ENCODE measurements at regions not wholly inside any gene's neighbourhood (a gene's known extent, or its start where the extent isn't known, plus 50 kb on each side); places are given as distances from the start of the nearest gene placed in this dataset.

DNA sequence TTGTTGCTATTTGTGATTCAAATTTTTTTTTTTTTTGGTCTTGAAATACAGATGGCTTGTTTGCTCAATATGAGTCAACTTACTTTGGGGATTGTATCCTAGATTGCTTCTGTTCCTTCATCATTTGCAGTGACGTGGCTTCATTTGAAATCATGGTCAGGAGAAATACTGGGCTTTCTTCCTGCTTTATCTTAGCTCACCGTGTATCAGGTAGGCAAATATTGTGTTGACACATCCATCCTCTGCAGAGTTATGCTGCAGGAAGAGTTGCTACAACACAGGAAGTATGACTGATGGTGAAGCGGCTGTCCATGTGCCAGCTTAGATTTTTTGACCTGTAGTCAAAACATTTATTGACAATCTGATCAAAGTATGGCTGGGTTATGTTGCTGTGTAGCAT lies 232.2 kb downstream of the C4orf33 start:
- Histone ChIP-seq H3K4me3 (ENCODE audit: low read depth, low read length) (no peak overlapping the region), H3K36me3 (ENCODE audit: control insufficient read depth, insufficient read depth, low read length) (no peaks in the 10 kb centered on the region), H3K27me3 (ENCODE audit: control insufficient read depth, insufficient read depth, low read length) (no peaks in the 10 kb centered on the region)
- FAIRE-seq (no peak), DNase-seq (ENCODE audit: low read depth) (peak; percentile 99)
- TF ChIP-seq, protein P1, sequence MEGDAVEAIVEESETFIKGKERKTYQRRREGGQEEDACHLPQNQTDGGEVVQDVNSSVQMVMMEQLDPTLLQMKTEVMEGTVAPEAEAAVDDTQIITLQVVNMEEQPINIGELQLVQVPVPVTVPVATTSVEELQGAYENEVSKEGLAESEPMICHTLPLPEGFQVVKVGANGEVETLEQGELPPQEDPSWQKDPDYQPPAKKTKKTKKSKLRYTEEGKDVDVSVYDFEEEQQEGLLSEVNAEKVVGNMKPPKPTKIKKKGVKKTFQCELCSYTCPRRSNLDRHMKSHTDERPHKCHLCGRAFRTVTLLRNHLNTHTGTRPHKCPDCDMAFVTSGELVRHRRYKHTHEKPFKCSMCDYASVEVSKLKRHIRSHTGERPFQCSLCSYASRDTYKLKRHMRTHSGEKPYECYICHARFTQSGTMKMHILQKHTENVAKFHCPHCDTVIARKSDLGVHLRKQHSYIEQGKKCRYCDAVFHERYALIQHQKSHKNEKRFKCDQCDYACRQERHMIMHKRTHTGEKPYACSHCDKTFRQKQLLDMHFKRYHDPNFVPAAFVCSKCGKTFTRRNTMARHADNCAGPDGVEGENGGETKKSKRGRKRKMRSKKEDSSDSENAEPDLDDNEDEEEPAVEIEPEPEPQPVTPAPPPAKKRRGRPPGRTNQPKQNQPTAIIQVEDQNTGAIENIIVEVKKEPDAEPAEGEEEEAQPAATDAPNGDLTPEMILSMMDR (IDR thresholded peaks at IDR 0.05; ENCODE audit: insufficient read depth, low read length, severe bottlenecking) = no peak

DNA sequence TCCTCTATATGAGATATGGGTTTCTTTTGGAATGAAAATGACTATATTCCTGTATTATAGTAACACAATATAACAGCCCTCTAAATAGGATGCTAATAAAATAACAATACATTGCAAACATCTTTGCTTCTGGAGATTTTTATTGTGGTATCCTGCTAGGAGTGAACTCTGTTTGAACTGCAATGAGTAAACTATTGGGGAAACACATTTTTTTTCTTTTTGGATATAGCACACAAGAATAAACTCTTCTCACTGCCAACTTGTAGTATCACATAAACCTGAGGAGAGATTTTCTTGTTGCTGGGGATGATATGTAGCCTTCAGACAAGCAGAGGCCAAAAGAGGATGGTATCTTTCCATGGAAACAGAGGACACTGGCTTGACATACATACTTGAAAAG lies 238.2 kb downstream of the C4orf33 start:
- Histone ChIP-seq H3K36me3 (ENCODE audit: control insufficient read depth, insufficient read depth, low read length) (no peaks in the 10 kb centered on the region), H3K27me3 (ENCODE audit: control insufficient read depth, insufficient read depth, low read length) (no peaks in the 10 kb centered on the region), H3K4me3 (ENCODE audit: low read depth, low read length) (no peak overlapping the region)
- TF ChIP-seq, protein P1 (IDR thresholded peaks at IDR 0.05; ENCODE audit: insufficient read depth, low read length, severe bottlenecking) = no peak
- FAIRE-seq (no peak), DNase-seq (ENCODE audit: low read depth) (no peak)

DNA sequence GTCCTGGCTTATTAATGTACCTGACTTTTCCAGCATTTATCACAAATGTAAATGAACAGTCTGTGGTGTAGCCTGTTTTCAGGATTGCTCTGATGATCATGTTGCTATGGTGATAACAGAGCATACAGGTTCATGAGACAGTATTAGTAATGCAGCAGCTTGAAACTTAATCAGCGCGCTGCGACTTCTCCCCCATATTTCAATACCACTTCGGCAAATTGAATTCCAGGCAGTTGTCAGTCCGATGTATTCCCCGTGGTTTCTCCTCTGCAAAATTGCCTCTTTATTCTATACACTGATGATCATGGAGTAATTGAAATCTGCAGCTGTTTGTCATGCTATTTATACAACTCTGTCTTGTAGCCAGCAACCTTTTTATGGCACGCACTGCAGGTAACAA lies 239.3 kb downstream of the C4orf33 start:
- FAIRE-seq (no peak), DNase-seq (ENCODE audit: low read depth) (peak; percentile 15)
- TF ChIP-seq, protein P1 (IDR thresholded peaks at IDR 0.05; ENCODE audit: insufficient read depth, low read length, severe bottlenecking) = no peak
- Histone ChIP-seq H3K36me3 (ENCODE audit: control insufficient read depth, insufficient read depth, low read length) (no peaks in the 10 kb centered on the region), H3K27me3 (ENCODE audit: control insufficient read depth, insufficient read depth, low read length) (no peaks in the 10 kb centered on the region), H3K4me3 (ENCODE audit: low read depth, low read length) (no peak overlapping the region)

DNA sequence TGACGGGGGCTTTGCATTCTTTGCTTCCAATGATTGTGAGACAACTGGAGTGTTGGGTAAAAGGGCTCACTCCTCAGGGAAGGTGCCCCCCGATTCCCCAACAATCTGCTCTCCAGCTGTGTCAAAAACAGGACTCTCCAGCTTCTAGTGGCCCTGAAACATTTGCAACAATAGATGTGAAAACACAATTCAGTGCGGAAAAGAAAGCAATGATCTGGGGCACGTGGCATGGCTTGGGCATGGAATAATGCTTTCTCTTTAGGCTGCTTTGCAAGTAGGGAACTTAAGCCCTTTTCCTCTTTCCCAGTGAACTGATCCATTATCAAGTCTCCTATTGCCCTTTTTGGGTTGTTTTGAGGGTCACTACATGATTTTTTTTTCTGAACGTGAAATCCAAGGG lies 239.9 kb downstream of the C4orf33 start:
- TF ChIP-seq, protein P1 (IDR thresholded peaks at IDR 0.05; ENCODE audit: insufficient read depth, low read length, severe bottlenecking) = no peak
- FAIRE-seq (no peak), DNase-seq (ENCODE audit: low read depth) (no peak)
- no peaks in the 10 kb centered on the region for H3K36me3 ChIP-seq (ENCODE audit: control insufficient read depth, insufficient read depth, low read length)
- H3K27me3 ChIP-seq (ENCODE audit: control insufficient read depth, insufficient read depth, low read length) = no peaks in the 10 kb centered on the region
- H3K4me3 ChIP-seq (ENCODE audit: low read depth, low read length) = no peak overlapping the region

DNA sequence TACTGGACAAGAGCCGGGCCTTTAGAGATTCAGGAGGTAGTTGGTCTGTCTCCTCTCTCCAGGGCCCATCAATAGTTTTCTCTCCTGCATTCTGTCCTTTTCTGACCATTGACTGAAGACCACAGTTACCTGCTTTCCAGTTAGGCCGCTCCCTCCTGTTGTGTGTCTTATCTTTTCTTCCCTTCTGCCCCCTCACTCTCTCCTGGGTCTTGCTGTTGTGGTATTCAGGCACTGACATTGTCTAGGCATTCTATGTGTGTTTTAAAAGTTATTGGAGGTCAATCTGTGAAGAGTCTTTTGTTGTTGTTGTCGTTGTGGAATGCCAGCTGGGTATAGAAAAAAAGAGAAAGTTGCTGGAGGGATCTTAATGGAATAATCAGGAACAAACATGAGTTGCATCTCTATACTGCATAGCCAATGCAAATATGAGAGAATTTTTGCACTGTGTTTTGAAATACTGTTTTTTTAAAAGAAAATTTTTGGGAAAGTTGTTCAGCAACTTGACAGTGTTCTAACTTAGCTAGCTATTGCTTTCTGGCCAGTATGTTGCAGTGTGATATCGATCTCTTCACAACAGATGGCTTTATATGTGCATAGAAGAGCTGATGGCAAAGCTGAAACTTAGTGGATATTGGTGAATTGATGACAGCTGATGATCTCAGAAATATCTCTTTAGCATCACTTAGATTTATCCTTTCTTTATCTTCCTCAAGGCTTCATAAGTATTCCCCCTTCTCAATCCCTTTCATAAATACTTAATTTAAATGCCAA lies 240.7 kb downstream of the C4orf33 start:
- Histone ChIP-seq H3K36me3 (ENCODE audit: control insufficient read depth, insufficient read depth, low read length) (no peaks in the 10 kb centered on the region), H3K4me3 (ENCODE audit: low read depth, low read length) (no peak overlapping the region), H3K27me3 (ENCODE audit: control insufficient read depth, insufficient read depth, low read length) (no peaks in the 10 kb centered on the region)
- no peak for FAIRE-seq
- no peak for DNase-seq (ENCODE audit: low read depth)
- TF ChIP-seq, protein P1 (IDR thresholded peaks at IDR 0.05; ENCODE audit: insufficient read depth, low read length, severe bottlenecking) = no peak

DNA sequence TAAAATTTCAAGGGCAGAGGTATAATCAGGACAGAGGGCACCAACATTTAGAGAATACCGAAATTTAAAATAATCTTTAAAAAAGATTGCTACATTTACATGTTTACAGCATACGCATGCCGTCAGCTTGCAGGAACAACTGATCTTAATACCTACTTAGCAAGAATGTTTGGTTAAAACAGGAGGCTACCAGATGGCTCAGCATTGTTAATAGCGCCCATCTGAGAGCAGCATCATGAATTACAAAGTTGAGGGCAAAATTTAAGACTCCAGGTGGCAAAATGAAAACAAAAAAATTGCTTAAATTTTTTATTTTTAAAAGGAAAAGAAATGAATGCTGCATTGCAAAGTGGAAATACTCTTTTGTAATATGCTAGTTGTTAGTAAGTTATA lies 241.3 kb downstream of the C4orf33 start:
- DNase-seq (ENCODE audit: low read depth) = no peak
- H3K36me3 ChIP-seq (ENCODE audit: control insufficient read depth, insufficient read depth, low read length) = no peaks in the 10 kb centered on the region
- H3K4me3 ChIP-seq (ENCODE audit: low read depth, low read length) = no peak overlapping the region
- H3K27me3 ChIP-seq (ENCODE audit: control insufficient read depth, insufficient read depth, low read length) = no peaks in the 10 kb centered on the region
- no peak for FAIRE-seq
- TF ChIP-seq, protein P1 (IDR thresholded peaks at IDR 0.05; ENCODE audit: insufficient read depth, low read length, severe bottlenecking) = no peak
